ENCODE measurements at regions not wholly inside any gene's neighbourhood (a gene's known extent, or its start where the extent isn't known, plus 50 kb on each side); places are given as distances from the start of the nearest gene placed in this dataset.

- no peak for DNase-seq
Measured at GRCh38 chr20:39654171-39654570, 692.0 kb downstream of the DHX35 start.

GRCh38 chr20:39651645-39652325 lies 689.6 kb downstream of the DHX35 start:
- no peak for DNase-seq

- no peak for DNase-seq
Measured at GRCh38 chr20:39646874-39647413, 684.8 kb downstream of the DHX35 start.

- no peak for DNase-seq
Measured at GRCh38 chr20:39645131-39645530, 683.0 kb downstream of the DHX35 start.

- DNase-seq, result no peak
Measured at GRCh38 chr20:39643292-39643691, 681.1 kb downstream of the DHX35 start.

GRCh38 chr20:39641423-39641822 lies 679.3 kb downstream of the DHX35 start:
- no peak for DNase-seq

- DNase-seq, result no peak
Measured at GRCh38 chr20:39640147-39640546, 678.0 kb downstream of the DHX35 start.

GRCh38 chr20:39638731-39639130 lies 676.6 kb downstream of the DHX35 start:
- DNase-seq, result no peak

- no peak for DNase-seq
Measured at GRCh38 chr20:39633689-39634088, 671.5 kb downstream of the DHX35 start.

- no peak for DNase-seq
Measured at GRCh38 chr20:39632757-39633156, 670.6 kb downstream of the DHX35 start.

GRCh38 chr20:39632176-39632575 lies 670.0 kb downstream of the DHX35 start:
- DNase-seq, result no peak

GRCh38 chr20:39631557-39631956 lies 669.4 kb downstream of the DHX35 start:
- DNase-seq, result no peak

- DNase-seq, result no peak
Measured at GRCh38 chr20:39630215-39630908, 668.2 kb downstream of the DHX35 start.

- DNase-seq, result no peak
Measured at GRCh38 chr20:39627765-39628164, 665.6 kb downstream of the DHX35 start.

GRCh38 chr20:39624316-39624715 lies 662.2 kb downstream of the DHX35 start:
- DNase-seq, result no peak

GRCh38 chr20:39623584-39624234 lies 661.6 kb downstream of the DHX35 start:
- DNase-seq, result no peak

- DNase-seq, result no peak
Measured at GRCh38 chr20:39619271-39619785, 657.2 kb downstream of the DHX35 start.

GRCh38 chr20:39611901-39612300 lies 649.8 kb downstream of the DHX35 start:
- no peak for DNase-seq

- no peak for DNase-seq
Measured at GRCh38 chr20:39607141-39607540, 645.0 kb downstream of the DHX35 start.

GRCh38 chr20:39605908-39606307 lies 643.8 kb downstream of the DHX35 start:
- DNase-seq, result no peak

GRCh38 chr20:39605361-39605760 lies 643.2 kb downstream of the DHX35 start:
- DNase-seq, result no peak

- DNase-seq, result no peak
Measured at GRCh38 chr20:39603219-39603618, 641.1 kb downstream of the DHX35 start.

GRCh38 chr20:39602649-39603048 lies 640.5 kb downstream of the DHX35 start:
- DNase-seq, result no peak

GRCh38 chr20:39600871-39601270 lies 638.7 kb downstream of the DHX35 start:
- DNase-seq, result no peak
